ENCODE measurements at regions not wholly inside any gene's neighbourhood (a gene's known extent, or its start where the extent isn't known, plus 50 kb on each side); places are given as distances from the start of the nearest gene placed in this dataset.

DNA sequence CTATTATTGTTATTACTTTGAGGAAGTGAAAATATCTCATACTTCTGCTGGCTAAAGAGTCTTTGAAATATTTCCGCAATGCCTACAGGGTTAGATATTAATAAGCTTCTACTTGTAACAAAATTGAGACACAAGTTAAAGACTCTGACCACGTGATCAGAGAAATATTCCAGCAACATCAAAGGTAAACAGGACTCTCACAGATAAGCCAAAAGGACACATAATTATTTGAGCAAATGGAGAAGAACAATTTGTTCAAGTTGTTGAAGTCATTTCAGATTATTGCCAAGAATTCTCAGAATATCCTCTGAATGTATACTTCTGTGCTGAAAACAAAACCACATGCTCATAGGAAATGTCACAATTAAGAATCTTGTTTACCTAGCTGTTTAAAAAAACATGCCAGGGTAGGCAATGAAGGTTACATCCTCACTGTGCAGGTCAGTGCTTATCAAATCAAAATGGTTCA lies 225.8 kb upstream of the ALCAM start:
- Histone ChIP-seq H3K9me3 (ENCODE audit: control insufficient read depth, low read depth, low read length) (no peaks in the 10 kb centered on the region), H3K27ac (ENCODE audit: insufficient read length, low read depth, low read length) (no peak overlapping the region), H3K4me2 (ENCODE audit: insufficient read depth, insufficient read length, low read length) (no peak overlapping the region), H3K79me1 (ENCODE audit: insufficient read depth, low read depth, low read length, poor library complexity, severe bottlenecking) (no peaks in the 10 kb centered on the region), H3K4me1 (ENCODE audit: insufficient read depth, low read length) (no peaks in the 10 kb centered on the region), H2BK5ac (ENCODE audit: insufficient read length, low read length) (no peak overlapping the region), H2AFZ (ENCODE audit: low read length) (no peak overlapping the region), H3T11ph (ENCODE audit: low read length) (no peak overlapping the region), H3K9ac (ENCODE audit: extremely low read depth, insufficient read length, low read length) (no peak overlapping the region), H3K4ac (ENCODE audit: low read depth, low read length) (no peak overlapping the region), H2BK20ac (ENCODE audit: low read depth, low read length, poor library complexity, severe bottlenecking) (no peak overlapping the region), H3K79me2 (ENCODE audit: insufficient read depth, low read length) (no peaks in the 10 kb centered on the region), H3K23ac (ENCODE audit: insufficient read length, low read depth, low read length) (no peak overlapping the region), H3K27me3 (ENCODE audit: insufficient read depth, low read length) (no peaks in the 10 kb centered on the region), H4K8ac (replicated peaks; ENCODE audit: insufficient read length, low read depth, low read length) (no peak overlapping the region), H2BK12ac (ENCODE audit: insufficient read length, low read depth, low read length) (no peak overlapping the region), H3K56ac (ENCODE audit: insufficient read length, low read depth, low read length) (no peak overlapping the region), H2BK120ac (ENCODE audit: low read depth, low read length, poor library complexity, severe bottlenecking) (no peak overlapping the region), H3K14ac (ENCODE audit: insufficient read depth, low read length) (no peak overlapping the region), H4K91ac (ENCODE audit: insufficient read length, low read depth, low read length) (no peak overlapping the region), H4K5ac (ENCODE audit: insufficient read length, low read depth, low read length) (no peak overlapping the region), H2AK5ac (ENCODE audit: insufficient read length, low read length) (no peak overlapping the region), H3K23me2 (ENCODE audit: insufficient read length, low read depth, low read length, poor library complexity, severe bottlenecking) (no peaks in the 10 kb centered on the region), H4K20me1 (ENCODE audit: control insufficient read depth, insufficient read depth, insufficient read length) (no peaks in the 10 kb centered on the region), H2BK15ac (ENCODE audit: low read depth, low read length) (no peak overlapping the region), H3K18ac (ENCODE audit: insufficient read length, low read depth, low read length) (no peak overlapping the region)
- no CpG with 5 or more reads among the region's 2 CpGs for WGBS (ENCODE audit: extremely low coverage, insufficient read length, low lambda C conversion rate)
- no peak for DNase-seq
- no peaks in the 10 kb centered on the region for H3K4me1 Mint-ChIP-seq
- H3K27ac Mint-ChIP-seq, result no peak overlapping the region
- no peaks in the 10 kb centered on the region; a peak in 1 of 5 replicates for H3K9me3 Mint-ChIP-seq
- TF ChIP-seq, protein P1, sequence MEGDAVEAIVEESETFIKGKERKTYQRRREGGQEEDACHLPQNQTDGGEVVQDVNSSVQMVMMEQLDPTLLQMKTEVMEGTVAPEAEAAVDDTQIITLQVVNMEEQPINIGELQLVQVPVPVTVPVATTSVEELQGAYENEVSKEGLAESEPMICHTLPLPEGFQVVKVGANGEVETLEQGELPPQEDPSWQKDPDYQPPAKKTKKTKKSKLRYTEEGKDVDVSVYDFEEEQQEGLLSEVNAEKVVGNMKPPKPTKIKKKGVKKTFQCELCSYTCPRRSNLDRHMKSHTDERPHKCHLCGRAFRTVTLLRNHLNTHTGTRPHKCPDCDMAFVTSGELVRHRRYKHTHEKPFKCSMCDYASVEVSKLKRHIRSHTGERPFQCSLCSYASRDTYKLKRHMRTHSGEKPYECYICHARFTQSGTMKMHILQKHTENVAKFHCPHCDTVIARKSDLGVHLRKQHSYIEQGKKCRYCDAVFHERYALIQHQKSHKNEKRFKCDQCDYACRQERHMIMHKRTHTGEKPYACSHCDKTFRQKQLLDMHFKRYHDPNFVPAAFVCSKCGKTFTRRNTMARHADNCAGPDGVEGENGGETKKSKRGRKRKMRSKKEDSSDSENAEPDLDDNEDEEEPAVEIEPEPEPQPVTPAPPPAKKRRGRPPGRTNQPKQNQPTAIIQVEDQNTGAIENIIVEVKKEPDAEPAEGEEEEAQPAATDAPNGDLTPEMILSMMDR (conservative IDR thresholded peaks at IDR 0.05), result no peak
- no peak overlapping the region for H3K4me3 Mint-ChIP-seq
- no peaks in the 10 kb centered on the region for H3K27me3 Mint-ChIP-seq (ENCODE audit: low read depth)
- H3K36me3 Mint-ChIP-seq (ENCODE audit: insufficient read depth in 1 of 3, low read depth in 3 of 3), result peaks cover 0 to 1% (median 0%) of the 10 kb centered on the region in 3 experiments; a peak in 1 of 7 replicates
